ENCODE measurements at regions not wholly inside any gene's neighbourhood (a gene's known extent, or its start where the extent isn't known, plus 50 kb on each side); places are given as distances from the start of the nearest gene placed in this dataset.

GRCh38 chr20:10848810-10849370 is 175.1 kb upstream of the JAG1 start:
- WGBS, 2 donors (ENCODE audit: extremely low coverage in 2 of 2, insufficient read length in 2 of 2, insufficient replicate concordance in 1 of 2): no CpG with 5 or more reads among the region's 6 CpGs

GRCh38 chr20:10853176-10853575 is 179.4 kb upstream of the JAG1 start:
- Histone ChIP-seq H3K4me1 (ENCODE audit: control insufficient read depth in 2 of 2, insufficient read depth in 1 of 2, low read depth in 1 of 2, low read length in 2 of 2) (peaks cover 0 to 9% of the 10 kb centered on the region in 2 donors), H3K23ac (ENCODE audit: low read depth, low read length, poor library complexity) (no peak overlapping the region), H3K79me1 (ENCODE audit: low read depth, low read length) (no peaks in the 10 kb centered on the region), H3K9me3 (replicated peaks in 1 of 2; ENCODE audit: control insufficient read depth in 2 of 2, insufficient read depth in 1 of 2, low read depth in 1 of 2, low read length in 2 of 2) (no peaks in the 10 kb centered on the region), H4K8ac (ENCODE audit: low read depth, low read length) (no peak overlapping the region), H3K36me3 (replicated peaks in 1 of 2; ENCODE audit: control insufficient read depth in 2 of 2, insufficient read depth in 2 of 2, low read length in 2 of 2) (no peaks in the 10 kb centered on the region), H2AFZ (ENCODE audit: low read length) (no peak overlapping the region), H2BK12ac (ENCODE audit: low read length) (no peak overlapping the region), H3K4me2 (ENCODE audit: insufficient read depth, low read length, poor library complexity, severe bottlenecking) (no peak overlapping the region), H2AK5ac (ENCODE audit: low read depth, low read length) (no peak overlapping the region), H3K18ac (ENCODE audit: low read length) (no peak overlapping the region), H3K27ac (replicated peaks; ENCODE audit: low read length) (no peak overlapping the region), H3K4ac (ENCODE audit: low read length) (no peak overlapping the region), H2BK5ac (ENCODE audit: low read length) (no peak overlapping the region), H3K14ac (ENCODE audit: low read length) (no peak overlapping the region), H4K91ac (ENCODE audit: low read depth, low read length, poor library complexity) (no peak overlapping the region), H3K9ac (ENCODE audit: low read depth, low read length, poor library complexity) (no peak overlapping the region), H3K27me3 (ENCODE audit: control insufficient read depth in 3 of 3, insufficient read depth in 3 of 3, low read depth in 1 of 3, low read length in 3 of 3) (no peaks in the 10 kb centered on the region), H3K4me3 (ENCODE audit: low read length in 2 of 2) (no peak overlapping the region), H2BK15ac (ENCODE audit: low read length) (no peak overlapping the region), H2BK120ac (ENCODE audit: low read depth, low read length) (no peak overlapping the region)
- WGBS, 2 donors (ENCODE audit: extremely low coverage in 2 of 2, insufficient read length in 2 of 2, insufficient replicate concordance in 1 of 2): no CpG with 5 or more reads among the region's 2 CpGs
- DNase-seq (ENCODE audit: low spot score): peak; percentile 8

More at GRCh38 chr20:10848810-10849370, 175.1 kb upstream of the JAG1 start:
- Histone ChIP-seq H3K4ac (ENCODE audit: low read length) (no peak overlapping the region), H3K4me2 (ENCODE audit: insufficient read depth, low read length, poor library complexity, severe bottlenecking) (no peak overlapping the region), H3K18ac (ENCODE audit: low read length) (no peak overlapping the region), H3K4me1 (ENCODE audit: control insufficient read depth in 2 of 2, insufficient read depth in 1 of 2, low read depth in 1 of 2, low read length in 2 of 2) (peaks cover 0 to 9% of the 10 kb centered on the region in 2 donors), H4K8ac (ENCODE audit: low read depth, low read length) (no peak overlapping the region), H3K9ac (ENCODE audit: low read depth, low read length, poor library complexity) (no peak overlapping the region), H2AK5ac (ENCODE audit: low read depth, low read length) (no peak overlapping the region), H3K14ac (ENCODE audit: low read length) (no peak overlapping the region), H3K79me1 (ENCODE audit: low read depth, low read length) (no peaks in the 10 kb centered on the region), H3K36me3 (replicated peaks in 1 of 2; ENCODE audit: control insufficient read depth in 2 of 2, insufficient read depth in 2 of 2, low read length in 2 of 2) (no peaks in the 10 kb centered on the region), H2BK15ac (ENCODE audit: low read length) (no peak overlapping the region), H2BK120ac (ENCODE audit: low read depth, low read length) (no peak overlapping the region), H4K91ac (ENCODE audit: low read depth, low read length, poor library complexity) (no peak overlapping the region), H3K9me3 (replicated peaks in 1 of 2; ENCODE audit: control insufficient read depth in 2 of 2, insufficient read depth in 1 of 2, low read depth in 1 of 2, low read length in 2 of 2) (no peaks in the 10 kb centered on the region), H3K4me3 (ENCODE audit: low read length in 2 of 2) (no peak overlapping the region), H3K27ac (replicated peaks; ENCODE audit: low read length) (no peak overlapping the region), H2BK12ac (ENCODE audit: low read length) (no peak overlapping the region), H2AFZ (ENCODE audit: low read length) (peak overlapping the region; percentile 14), H3K27me3 (ENCODE audit: control insufficient read depth in 3 of 3, insufficient read depth in 3 of 3, low read depth in 1 of 3, low read length in 3 of 3) (no peaks in the 10 kb centered on the region), H2BK5ac (ENCODE audit: low read length) (no peak overlapping the region), H3K23ac (ENCODE audit: low read depth, low read length, poor library complexity) (no peak overlapping the region)
- DNase-seq (ENCODE audit: low spot score): peak; percentile 24

GRCh38 chr20:10853731-10854130 is 179.9 kb upstream of the JAG1 start:
- no peak overlapping the region for H3K14ac ChIP-seq (ENCODE audit: low read length)
- H2AFZ ChIP-seq (ENCODE audit: low read length): no peak overlapping the region
- H3K9ac ChIP-seq (ENCODE audit: low read depth, low read length, poor library complexity): no peak overlapping the region
- WGBS, 2 donors (ENCODE audit: extremely low coverage in 2 of 2, insufficient read length in 2 of 2, insufficient replicate concordance in 1 of 2): no CpG with 5 or more reads among the region's 4 CpGs
- no peaks in the 10 kb centered on the region for H3K36me3 ChIP-seq (replicated peaks in 1 of 2; ENCODE audit: control insufficient read depth in 2 of 2, insufficient read depth in 2 of 2, low read length in 2 of 2)
- no peak overlapping the region for H3K4me2 ChIP-seq (ENCODE audit: insufficient read depth, low read length, poor library complexity, severe bottlenecking)
- H2BK12ac ChIP-seq (ENCODE audit: low read length): no peak overlapping the region
- H3K18ac ChIP-seq (ENCODE audit: low read length): peak overlapping the region; percentile 6
- no peaks in the 10 kb centered on the region for H3K27me3 ChIP-seq (ENCODE audit: control insufficient read depth in 3 of 3, insufficient read depth in 3 of 3, low read depth in 1 of 3, low read length in 3 of 3)
- H2BK15ac ChIP-seq (ENCODE audit: low read length): no peak overlapping the region
- H3K27ac ChIP-seq (replicated peaks; ENCODE audit: low read length): no peak overlapping the region
- DNase-seq (ENCODE audit: low spot score): no peak
- no peak overlapping the region for H2AK5ac ChIP-seq (ENCODE audit: low read depth, low read length)
- H4K8ac ChIP-seq (ENCODE audit: low read depth, low read length): no peak overlapping the region
- H3K79me1 ChIP-seq (ENCODE audit: low read depth, low read length): no peaks in the 10 kb centered on the region
- H4K91ac ChIP-seq (ENCODE audit: low read depth, low read length, poor library complexity): no peak overlapping the region
- no peak overlapping the region for H3K4me3 ChIP-seq (ENCODE audit: low read length in 2 of 2)
- H3K4me1 ChIP-seq (ENCODE audit: control insufficient read depth in 2 of 2, insufficient read depth in 1 of 2, low read depth in 1 of 2, low read length in 2 of 2): peaks cover 0 to 9% of the 10 kb centered on the region in 2 donors
- no peak overlapping the region for H3K23ac ChIP-seq (ENCODE audit: low read depth, low read length, poor library complexity)
- H3K4ac ChIP-seq (ENCODE audit: low read length): no peak overlapping the region
- no peak overlapping the region for H2BK120ac ChIP-seq (ENCODE audit: low read depth, low read length)
- H2BK5ac ChIP-seq (ENCODE audit: low read length): no peak overlapping the region
- peaks cover 0 to 2% of the 10 kb centered on the region in 2 donors for H3K9me3 ChIP-seq (replicated peaks in 1 of 2; ENCODE audit: control insufficient read depth in 2 of 2, insufficient read depth in 1 of 2, low read depth in 1 of 2, low read length in 2 of 2)

GRCh38 chr20:10854976-10855375 is 181.2 kb upstream of the JAG1 start:
- H3K4ac ChIP-seq (ENCODE audit: low read length): no peak overlapping the region
- H3K27ac ChIP-seq (replicated peaks; ENCODE audit: low read length): no peak overlapping the region
- H3K14ac ChIP-seq (ENCODE audit: low read length): no peak overlapping the region
- H4K91ac ChIP-seq (ENCODE audit: low read depth, low read length, poor library complexity): no peak overlapping the region
- no peaks in the 10 kb centered on the region for H3K79me1 ChIP-seq (ENCODE audit: low read depth, low read length)
- no peak overlapping the region for H2BK12ac ChIP-seq (ENCODE audit: low read length)
- DNase-seq (ENCODE audit: low spot score): no peak
- no peak overlapping the region for H2BK15ac ChIP-seq (ENCODE audit: low read length)
- H2AK5ac ChIP-seq (ENCODE audit: low read depth, low read length): no peak overlapping the region
- no peak overlapping the region for H3K23ac ChIP-seq (ENCODE audit: low read depth, low read length, poor library complexity)
- H3K9ac ChIP-seq (ENCODE audit: low read depth, low read length, poor library complexity): no peak overlapping the region
- H2BK120ac ChIP-seq (ENCODE audit: low read depth, low read length): no peak overlapping the region
- H4K8ac ChIP-seq (ENCODE audit: low read depth, low read length): no peak overlapping the region
- peaks cover 0 to 7% of the 10 kb centered on the region in 2 donors for H3K4me1 ChIP-seq (ENCODE audit: control insufficient read depth in 2 of 2, insufficient read depth in 1 of 2, low read depth in 1 of 2, low read length in 2 of 2)
- H3K18ac ChIP-seq (ENCODE audit: low read length): no peak overlapping the region
- no peak overlapping the region for H2BK5ac ChIP-seq (ENCODE audit: low read length)
- no peaks in the 10 kb centered on the region for H3K36me3 ChIP-seq (replicated peaks in 1 of 2; ENCODE audit: control insufficient read depth in 2 of 2, insufficient read depth in 2 of 2, low read length in 2 of 2)
- no peak overlapping the region for H2AFZ ChIP-seq (ENCODE audit: low read length)
- no peak overlapping the region for H3K4me3 ChIP-seq (ENCODE audit: low read length in 2 of 2)
- WGBS, 2 donors (ENCODE audit: extremely low coverage in 2 of 2, insufficient read length in 2 of 2, insufficient replicate concordance in 1 of 2): no CpG with 5 or more reads among the region's 2 CpGs
- peaks cover 0 to 2% of the 10 kb centered on the region in 2 donors for H3K9me3 ChIP-seq (replicated peaks in 1 of 2; ENCODE audit: control insufficient read depth in 2 of 2, insufficient read depth in 1 of 2, low read depth in 1 of 2, low read length in 2 of 2)
- H3K27me3 ChIP-seq (ENCODE audit: control insufficient read depth in 3 of 3, insufficient read depth in 3 of 3, low read depth in 1 of 3, low read length in 3 of 3): no peaks in the 10 kb centered on the region
- H3K4me2 ChIP-seq (ENCODE audit: insufficient read depth, low read length, poor library complexity, severe bottlenecking): no peak overlapping the region

All from neuronal stem cell (in vitro differentiated cells).